ENCODE measurements at regions not wholly inside any gene's neighbourhood (a gene's known extent, or its start where the extent isn't known, plus 50 kb on each side); places are given as distances from the start of the nearest gene placed in this dataset.

GRCh38 chr3:168443965-168444364 is 348.2 kb upstream of the GOLIM4 start (continued):
- TF ChIP-seq, protein P1, sequence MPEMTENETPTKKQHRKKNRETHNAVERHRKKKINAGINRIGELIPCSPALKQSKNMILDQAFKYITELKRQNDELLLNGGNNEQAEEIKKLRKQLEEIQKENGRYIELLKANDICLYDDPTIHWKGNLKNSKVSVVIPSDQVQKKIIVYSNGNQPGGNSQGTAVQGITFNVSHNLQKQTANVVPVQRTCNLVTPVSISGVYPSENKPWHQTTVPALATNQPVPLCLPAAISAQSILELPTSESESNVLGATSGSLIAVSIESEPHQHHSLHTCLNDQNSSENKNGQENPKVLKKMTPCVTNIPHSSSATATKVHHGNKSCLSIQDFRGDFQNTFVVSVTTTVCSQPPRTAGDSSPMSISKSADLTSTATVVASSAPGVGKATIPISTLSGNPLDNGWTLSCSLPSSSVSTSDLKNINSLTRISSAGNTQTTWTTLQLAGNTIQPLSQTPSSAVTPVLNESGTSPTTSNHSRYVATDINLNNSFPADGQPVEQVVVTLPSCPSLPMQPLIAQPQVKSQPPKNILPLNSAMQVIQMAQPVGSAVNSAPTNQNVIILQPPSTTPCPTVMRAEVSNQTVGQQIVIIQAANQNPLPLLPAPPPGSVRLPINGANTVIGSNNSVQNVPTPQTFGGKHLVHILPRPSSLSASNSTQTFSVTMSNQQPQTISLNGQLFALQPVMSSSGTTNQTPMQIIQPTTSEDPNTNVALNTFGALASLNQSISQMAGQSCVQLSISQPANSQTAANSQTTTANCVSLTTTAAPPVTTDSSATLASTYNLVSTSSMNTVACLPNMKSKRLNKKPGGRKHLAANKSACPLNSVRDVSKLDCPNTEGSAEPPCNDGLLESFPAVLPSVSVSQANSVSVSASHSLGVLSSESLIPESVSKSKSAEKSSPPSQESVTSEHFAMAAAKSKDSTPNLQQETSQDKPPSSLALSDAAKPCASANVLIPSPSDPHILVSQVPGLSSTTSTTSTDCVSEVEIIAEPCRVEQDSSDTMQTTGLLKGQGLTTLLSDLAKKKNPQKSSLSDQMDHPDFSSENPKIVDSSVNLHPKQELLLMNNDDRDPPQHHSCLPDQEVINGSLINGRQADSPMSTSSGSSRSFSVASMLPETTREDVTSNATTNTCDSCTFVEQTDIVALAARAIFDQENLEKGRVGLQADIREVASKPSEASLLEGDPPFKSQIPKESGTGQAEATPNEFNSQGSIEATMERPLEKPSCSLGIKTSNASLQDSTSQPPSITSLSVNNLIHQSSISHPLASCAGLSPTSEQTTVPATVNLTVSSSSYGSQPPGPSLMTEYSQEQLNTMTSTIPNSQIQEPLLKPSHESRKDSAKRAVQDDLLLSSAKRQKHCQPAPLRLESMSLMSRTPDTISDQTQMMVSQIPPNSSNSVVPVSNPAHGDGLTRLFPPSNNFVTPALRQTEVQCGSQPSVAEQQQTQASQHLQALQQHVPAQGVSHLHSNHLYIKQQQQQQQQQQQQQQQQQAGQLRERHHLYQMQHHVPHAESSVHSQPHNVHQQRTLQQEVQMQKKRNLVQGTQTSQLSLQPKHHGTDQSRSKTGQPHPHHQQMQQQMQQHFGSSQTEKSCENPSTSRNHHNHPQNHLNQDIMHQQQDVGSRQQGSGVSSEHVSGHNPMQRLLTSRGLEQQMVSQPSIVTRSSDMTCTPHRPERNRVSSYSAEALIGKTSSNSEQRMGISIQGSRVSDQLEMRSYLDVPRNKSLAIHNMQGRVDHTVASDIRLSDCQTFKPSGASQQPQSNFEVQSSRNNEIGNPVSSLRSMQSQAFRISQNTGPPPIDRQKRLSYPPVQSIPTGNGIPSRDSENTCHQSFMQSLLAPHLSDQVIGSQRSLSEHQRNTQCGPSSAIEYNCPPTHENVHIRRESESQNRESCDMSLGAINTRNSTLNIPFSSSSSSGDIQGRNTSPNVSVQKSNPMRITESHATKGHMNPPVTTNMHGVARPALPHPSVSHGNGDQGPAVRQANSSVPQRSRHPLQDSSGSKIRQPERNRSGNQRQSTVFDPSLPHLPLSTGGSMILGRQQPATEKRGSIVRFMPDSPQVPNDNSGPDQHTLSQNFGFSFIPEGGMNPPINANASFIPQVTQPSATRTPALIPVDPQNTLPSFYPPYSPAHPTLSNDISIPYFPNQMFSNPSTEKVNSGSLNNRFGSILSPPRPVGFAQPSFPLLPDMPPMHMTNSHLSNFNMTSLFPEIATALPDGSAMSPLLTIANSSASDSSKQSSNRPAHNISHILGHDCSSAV (CRISPR knock-in tag; IDR thresholded peaks at IDR 0.05; ENCODE audit: borderline replicate concordance), result no peak
- TF ChIP-seq EHMT2 (IDR thresholded peaks at IDR 0.05; ENCODE audit: borderline replicate concordance, low read depth, low read length), result no peak
- no peak for TF ChIP-seq NFYB (CRISPR knock-in tag; IDR thresholded peaks at IDR 0.05)
- no peak for TF ChIP-seq ZNF841 (CRISPR knock-in tag; IDR thresholded peaks at IDR 0.05; ENCODE audit: borderline replicate concordance)
- TF ChIP-seq MLX (CRISPR knock-in tag; IDR thresholded peaks at IDR 0.05), result no peak
- TF ChIP-seq TBX2 (CRISPR knock-in tag; IDR thresholded peaks at IDR 0.05; ENCODE audit: borderline replicate concordance), result no peak
